ENCODE measurements at regions not wholly inside any gene's neighbourhood (a gene's known extent, or its start where the extent isn't known, plus 50 kb on each side); places are given as distances from the start of the nearest gene placed in this dataset.

GRCh38 chr4:111678479-111678878, 466.8 kb upstream of the FAM241A start:
- H3K9me3 ChIP-seq (ENCODE audit: control insufficient read depth, low read depth, low read length): no peaks in the 10 kb centered on the region
- H3K36me3 ChIP-seq (ENCODE audit: control insufficient read depth, low read depth, low read length): no peaks in the 10 kb centered on the region
- no peak overlapping the region for H3K9ac ChIP-seq (ENCODE audit: low read length)
- H3K4me3 ChIP-seq (ENCODE audit: low read length): no peak overlapping the region
- H3K4me1 ChIP-seq (ENCODE audit: control insufficient read depth, low read depth, low read length): no peaks in the 10 kb centered on the region
- no peak overlapping the region for H3K27ac ChIP-seq (ENCODE audit: low read length)
- no peaks in the 10 kb centered on the region for H3K27me3 ChIP-seq (ENCODE audit: control insufficient read depth, insufficient read depth, low read length)

- Histone ChIP-seq H3K4me3 (ENCODE audit: low read length) (no peak overlapping the region), H3K9ac (ENCODE audit: low read length) (no peak overlapping the region), H3K27ac (ENCODE audit: low read length) (no peak overlapping the region), H3K9me3 (ENCODE audit: control insufficient read depth, low read depth, low read length) (no peaks in the 10 kb centered on the region), H3K36me3 (ENCODE audit: control insufficient read depth, low read depth, low read length) (no peaks in the 10 kb centered on the region), H3K4me1 (ENCODE audit: control insufficient read depth, low read depth, low read length) (no peaks in the 10 kb centered on the region), H3K27me3 (ENCODE audit: control insufficient read depth, insufficient read depth, low read length) (no peaks in the 10 kb centered on the region)
Observed at GRCh38 chr4:111678908-111679307, 466.3 kb upstream of the FAM241A start.

- Histone ChIP-seq H3K4me3 (ENCODE audit: low read length) (no peak overlapping the region), H3K4me1 (ENCODE audit: control insufficient read depth, low read depth, low read length) (no peaks in the 10 kb centered on the region), H3K27me3 (ENCODE audit: control insufficient read depth, insufficient read depth, low read length) (no peaks in the 10 kb centered on the region), H3K9me3 (ENCODE audit: control insufficient read depth, low read depth, low read length) (no peaks in the 10 kb centered on the region), H3K36me3 (ENCODE audit: control insufficient read depth, low read depth, low read length) (no peaks in the 10 kb centered on the region), H3K9ac (ENCODE audit: low read length) (no peak overlapping the region), H3K27ac (ENCODE audit: low read length) (no peak overlapping the region)
Observed at GRCh38 chr4:111681270-111681669, 464.0 kb upstream of the FAM241A start.

- Histone ChIP-seq H3K27me3 (ENCODE audit: control insufficient read depth, insufficient read depth, low read length) (no peaks in the 10 kb centered on the region), H3K9ac (ENCODE audit: low read length) (no peak overlapping the region)
Observed at GRCh38 chr4:111681751-111682150, 463.5 kb upstream of the FAM241A start.

GRCh38 chr4:111685205-111685604, 460.0 kb upstream of the FAM241A start:
- Histone ChIP-seq H3K9me3 (ENCODE audit: control insufficient read depth, low read depth, low read length) (no peaks in the 10 kb centered on the region), H3K9ac (ENCODE audit: low read length) (no peak overlapping the region), H3K27ac (ENCODE audit: low read length) (no peak overlapping the region), H3K27me3 (ENCODE audit: control insufficient read depth, insufficient read depth, low read length) (no peaks in the 10 kb centered on the region), H3K4me1 (ENCODE audit: control insufficient read depth, low read depth, low read length) (no peaks in the 10 kb centered on the region), H3K4me3 (ENCODE audit: low read length) (no peak overlapping the region), H3K36me3 (ENCODE audit: control insufficient read depth, low read depth, low read length) (no peaks in the 10 kb centered on the region)

More at GRCh38 chr4:111681751-111682150, 463.5 kb upstream of the FAM241A start:
- H3K4me3 ChIP-seq (ENCODE audit: low read length): no peak overlapping the region
- H3K27ac ChIP-seq (ENCODE audit: low read length): no peak overlapping the region
- no peaks in the 10 kb centered on the region for H3K4me1 ChIP-seq (ENCODE audit: control insufficient read depth, low read depth, low read length)
- H3K36me3 ChIP-seq (ENCODE audit: control insufficient read depth, low read depth, low read length): no peaks in the 10 kb centered on the region
- no peaks in the 10 kb centered on the region for H3K9me3 ChIP-seq (ENCODE audit: control insufficient read depth, low read depth, low read length)

GRCh38 chr4:111689214-111689613, 456.0 kb upstream of the FAM241A start:
- no peaks in the 10 kb centered on the region for H3K4me1 ChIP-seq (ENCODE audit: control insufficient read depth, low read depth, low read length)
- no peaks in the 10 kb centered on the region for H3K27me3 ChIP-seq (ENCODE audit: control insufficient read depth, insufficient read depth, low read length)
- H3K27ac ChIP-seq (ENCODE audit: low read length): no peak overlapping the region
- H3K4me3 ChIP-seq (ENCODE audit: low read length): no peak overlapping the region
- no peak overlapping the region for H3K9ac ChIP-seq (ENCODE audit: low read length)
- H3K36me3 ChIP-seq (ENCODE audit: control insufficient read depth, low read depth, low read length): no peaks in the 10 kb centered on the region
- H3K9me3 ChIP-seq (ENCODE audit: control insufficient read depth, low read depth, low read length): no peaks in the 10 kb centered on the region

- H3K27ac ChIP-seq (ENCODE audit: low read length): no peak overlapping the region
- no peaks in the 10 kb centered on the region for H3K27me3 ChIP-seq (ENCODE audit: control insufficient read depth, insufficient read depth, low read length)
- no peak overlapping the region for H3K4me3 ChIP-seq (ENCODE audit: low read length)
- no peaks in the 10 kb centered on the region for H3K4me1 ChIP-seq (ENCODE audit: control insufficient read depth, low read depth, low read length)
- no peak overlapping the region for H3K9ac ChIP-seq (ENCODE audit: low read length)
- H3K9me3 ChIP-seq (ENCODE audit: control insufficient read depth, low read depth, low read length): no peaks in the 10 kb centered on the region
- no peaks in the 10 kb centered on the region for H3K36me3 ChIP-seq (ENCODE audit: control insufficient read depth, low read depth, low read length)
Observed at GRCh38 chr4:111689731-111690130, 455.5 kb upstream of the FAM241A start.

GRCh38 chr4:111693758-111694157, 451.5 kb upstream of the FAM241A start:
- H3K36me3 ChIP-seq (ENCODE audit: control insufficient read depth, low read depth, low read length): no peaks in the 10 kb centered on the region
- H3K4me1 ChIP-seq (ENCODE audit: control insufficient read depth, low read depth, low read length): no peaks in the 10 kb centered on the region
- H3K9me3 ChIP-seq (ENCODE audit: control insufficient read depth, low read depth, low read length): no peaks in the 10 kb centered on the region
- no peaks in the 10 kb centered on the region for H3K27me3 ChIP-seq (ENCODE audit: control insufficient read depth, insufficient read depth, low read length)
- H3K27ac ChIP-seq (ENCODE audit: low read length): no peak overlapping the region
- H3K9ac ChIP-seq (ENCODE audit: low read length): no peak overlapping the region
- no peak overlapping the region for H3K4me3 ChIP-seq (ENCODE audit: low read length)

- Histone ChIP-seq H3K27me3 (ENCODE audit: control insufficient read depth, insufficient read depth, low read length) (no peaks in the 10 kb centered on the region), H3K36me3 (ENCODE audit: control insufficient read depth, low read depth, low read length) (no peaks in the 10 kb centered on the region), H3K4me1 (ENCODE audit: control insufficient read depth, low read depth, low read length) (no peaks in the 10 kb centered on the region), H3K4me3 (ENCODE audit: low read length) (no peak overlapping the region), H3K9me3 (ENCODE audit: control insufficient read depth, low read depth, low read length) (no peaks in the 10 kb centered on the region), H3K9ac (ENCODE audit: low read length) (no peak overlapping the region), H3K27ac (ENCODE audit: low read length) (no peak overlapping the region)
Observed at GRCh38 chr4:111695677-111696076, 449.6 kb upstream of the FAM241A start.

GRCh38 chr4:111696505-111696904, 448.7 kb upstream of the FAM241A start:
- no peak overlapping the region for H3K9ac ChIP-seq (ENCODE audit: low read length)
- H3K4me3 ChIP-seq (ENCODE audit: low read length): no peak overlapping the region
- H3K36me3 ChIP-seq (ENCODE audit: control insufficient read depth, low read depth, low read length): no peaks in the 10 kb centered on the region
- H3K27me3 ChIP-seq (ENCODE audit: control insufficient read depth, insufficient read depth, low read length): no peaks in the 10 kb centered on the region
- no peaks in the 10 kb centered on the region for H3K9me3 ChIP-seq (ENCODE audit: control insufficient read depth, low read depth, low read length)
- no peaks in the 10 kb centered on the region for H3K4me1 ChIP-seq (ENCODE audit: control insufficient read depth, low read depth, low read length)
- H3K27ac ChIP-seq (ENCODE audit: low read length): no peak overlapping the region

GRCh38 chr4:111697176-111697942, 447.9 kb upstream of the FAM241A start:
- Histone ChIP-seq H3K9ac (ENCODE audit: low read length) (no peak overlapping the region), H3K27me3 (ENCODE audit: control insufficient read depth, insufficient read depth, low read length) (no peaks in the 10 kb centered on the region), H3K4me3 (ENCODE audit: low read length) (no peak overlapping the region), H3K4me1 (ENCODE audit: control insufficient read depth, low read depth, low read length) (no peaks in the 10 kb centered on the region), H3K36me3 (ENCODE audit: control insufficient read depth, low read depth, low read length) (no peaks in the 10 kb centered on the region), H3K27ac (ENCODE audit: low read length) (no peak overlapping the region), H3K9me3 (ENCODE audit: control insufficient read depth, low read depth, low read length) (no peaks in the 10 kb centered on the region)

GRCh38 chr4:111698361-111698760, 446.9 kb upstream of the FAM241A start:
- Histone ChIP-seq H3K27ac (ENCODE audit: low read length) (no peak overlapping the region), H3K9ac (ENCODE audit: low read length) (no peak overlapping the region), H3K9me3 (ENCODE audit: control insufficient read depth, low read depth, low read length) (no peaks in the 10 kb centered on the region)

More at GRCh38 chr4:111698361-111698760, 446.9 kb upstream of the FAM241A start:
- Histone ChIP-seq H3K27me3 (ENCODE audit: control insufficient read depth, insufficient read depth, low read length) (no peaks in the 10 kb centered on the region), H3K36me3 (ENCODE audit: control insufficient read depth, low read depth, low read length) (no peaks in the 10 kb centered on the region), H3K4me1 (ENCODE audit: control insufficient read depth, low read depth, low read length) (no peaks in the 10 kb centered on the region), H3K4me3 (ENCODE audit: low read length) (no peak overlapping the region)
